GM10248 (cell line): ENCODE measurements at regions not wholly inside any gene's neighbourhood (a gene's known extent, or its start where the extent isn't known, plus 50 kb on each side); places are given as distances from the start of the nearest gene placed in this dataset.
"Not testable (repeated sequence)": the region's sequence is repeated elsewhere in the genome, so short reads cannot be mapped to it uniquely, and the experiment has no call there.

Experiments
- CTCF ChIA-PET: fragments of 300-600 bp; sonication (Branson Sonifier 250); formaldehyde crosslinking; extraction: SDS; loops from one replicate; lab custom pipeline; 2021; ENCODE audit warnings: antibody characterized with exemption; lab: Yijun Ruan, JAX
- POLR2A ChIA-PET: fragments of 350-650 bp; sonication (Branson Sonifier 250); formaldehyde crosslinking; extraction: SDS; loops from one replicate; lab custom pipeline; 2020; ENCODE audit warnings: antibody characterized with exemption; lab: Yijun Ruan, JAX
- DNase-seq: peaks from one replicate; pipeline ENCODE4 v3.0.0; 2012; ENCODE audit errors: extremely low spot score
- CTCF ChIP-seq: IDR thresholded peaks from 2 replicates; pipeline ENCODE4 v1.5.1; 2012; ENCODE audit warnings: mild to moderate bottlenecking, low read depth; ENCODE audit errors: extremely low read depth, missing control alignments, control extremely low read depth

GRCh38 chr16:77041468-77041867 is 149.5 kb upstream of the MON1B start:
- CTCF ChIA-PET = no interaction called here
- no peak for DNase-seq
- no peak for TF ChIP-seq CTCF
- POLR2A ChIA-PET = no interaction called here

GRCh38 chr16:77043076-77043475 is 147.9 kb upstream of the MON1B start:
- CTCF ChIA-PET = interaction anchor here (2.7 kb wide), 1 partner anchor 10 kb away, joined by 10 read pairs; no protein-coding TSS in a partner anchor
- POLR2A ChIA-PET = no interaction called here
- peak; percentile 21 for TF ChIP-seq CTCF
- DNase-seq = no peak

GRCh38 chr16:77046206-77046605 is 144.8 kb upstream of the MON1B start:
- TF ChIP-seq CTCF = no peak
- POLR2A ChIA-PET = no interaction called here
- DNase-seq = no peak
- CTCF ChIA-PET = interaction anchor here (1.6 kb wide), 1 partner anchor 11 kb away, joined by 6 read pairs; no protein-coding TSS in a partner anchor

- ChIA-PET CTCF (no interaction called here), POLR2A (no interaction called here)
- TF ChIP-seq CTCF = no peak
- DNase-seq = no peak
Measured at GRCh38 chr16:77048085-77048484, 142.9 kb upstream of the MON1B start.

GRCh38 chr16:77049577-77049976 is 141.4 kb upstream of the MON1B start:
- CTCF ChIA-PET = no interaction called here
- TF ChIP-seq CTCF = no peak
- POLR2A ChIA-PET = no interaction called here
- no peak for DNase-seq

GRCh38 chr16:77056597-77056996 is 134.4 kb upstream of the MON1B start:
- CTCF ChIA-PET = interaction anchor here (1.6 kb wide), 1 partner anchor 10 kb away, joined by 6 read pairs; no protein-coding TSS in a partner anchor
- POLR2A ChIA-PET, DNase-seq: not testable (repeated sequence)

GRCh38 chr16:77057161-77057774 is 133.7 kb upstream of the MON1B start:
- no peak for DNase-seq
- TF ChIP-seq CTCF = no peak
- CTCF ChIA-PET = interaction anchor here (1.1 to 1.6 kb wide), 3 partner anchors 11 to 349 kb away, joined by 3 to 6 read pairs (median 3); no protein-coding TSS in a partner anchor
- POLR2A ChIA-PET = no interaction called here
